Esophagus muscularis mucosa (tissue), 4 donors: ENCODE measurements at regions not wholly inside any gene's neighbourhood (a gene's known extent, or its start where the extent isn't known, plus 50 kb on each side); places are given as distances from the start of the nearest gene placed in this dataset.

Source experiments
- DNase-seq: peaks from one replicate; pipeline ENCODE4 v3.0.0-alpha.2; 2017; ENCODE audit errors: extremely low spot score
- H3K27ac ChIP-seq, 4 donors: fragments of 200-600 bp; sonication (generic); replicated peaks in 1 of 4; 1 replicate in 3 of 4; 2 replicates in 1 of 4; pipeline ENCODE4 v1.5.1; 2016 to 2019; ENCODE audit warnings: mild to moderate bottlenecking in 1 of 4
- H3K27me3 ChIP-seq, 4 donors: fragments of 200-600 bp; sonication (generic); one replicate each; pipeline versions ENCODE4 v1.5.1 to v1.6.0; 2016 to 2019
- H3K36me3 ChIP-seq, 4 donors: fragments of 200-600 bp; sonication (generic); one replicate each; pipeline ENCODE4 v1.5.1; 2016 to 2019
- H3K4me1 ChIP-seq, 4 donors: fragments of 200-600 bp; sonication (generic); one replicate each; pipeline ENCODE4 v1.5.1; 2016 to 2019
- H3K4me3 ChIP-seq, 4 donors: fragments of 200-600 bp; sonication (generic); 1 replicate in 2 of 4; 2 replicates in 2 of 4; pipeline ENCODE4 v1.5.1; 2016 to 2019; ENCODE audit warnings: mild to moderate bottlenecking in 4 of 4, moderate library complexity in 1 of 4
- H3K9me3 ChIP-seq, 4 donors: fragments of 200-600 bp; sonication (generic); 1 replicate in 3 of 4; 2 replicates in 1 of 4; pipeline ENCODE4 v1.5.1; 2016 to 2019
- CTCF ChIP-seq, 3 experiments: fragments of 200-600 bp in 2 of 3; fragments of 450-650 bp in 1 of 3; sonication (generic) in 2 of 3; IDR thresholded peaks; one replicate each; pipeline ENCODE4 v1.5.1; 2017 to 2019; ENCODE audit warnings: antibody characterized with exemption in 3 of 3, mild to moderate bottlenecking in 2 of 3, moderate library complexity in 1 of 3
- EP300 ChIP-seq: sonication (generic); formaldehyde crosslinking; IDR thresholded peaks from one replicate; pipeline ENCODE4 v1.6.1; 2017; ENCODE audit warnings: antibody characterized with exemption
- POLR2A ChIP-seq: fragments of 450-650 bp; IDR thresholded peaks from one replicate; pipeline ENCODE4 v1.6.1; 2017; ENCODE audit warnings: antibody characterized with exemption, moderate library complexity, mild to moderate bottlenecking, low read depth
- POLR2AphosphoS5 ChIP-seq, 2 donors: sonication (generic); formaldehyde crosslinking; IDR thresholded peaks; one replicate each; pipeline ENCODE4 v1.6.1; 2017; ENCODE audit warnings: antibody characterized with exemption in 2 of 2
- WGBS: methylation state at CpG from one replicate; pipeline ENCODE4 v1.1.5; 2018; 5-methylcytosine and 5-hydroxymethylcytosine counted together
- intact Hi-C: fragments of 100-400 bp; cut with DNase I; formaldehyde crosslinking; loops from one replicate; pipeline ENCODE4 v1.15.1; 2023

- no peak overlapping the region for H3K4me3 ChIP-seq
- H3K27ac ChIP-seq = no peak overlapping the region
- intact Hi-C loops = no loop called here
- no peaks in the 10 kb centered on the region for H3K9me3 ChIP-seq
- TF ChIP-seq POLR2AphosphoS5 (IDR thresholded peaks at IDR 0.05) (no peak), POLR2A (no peak), CTCF (IDR thresholded peaks at IDR 0.05) (no peak), EP300 (no peak)
- DNase-seq = no peak
- WGBS = 93% methylated on average over 3 of the region's 3 CpGs
- H3K36me3 ChIP-seq = no peaks in the 10 kb centered on the region
- H3K4me1 ChIP-seq = no peaks in the 10 kb centered on the region
- H3K27me3 ChIP-seq = no peaks in the 10 kb centered on the region
Measured at GRCh38 chr5:58204966-58205365, 254.9 kb downstream of the PLK2 start.

- TF ChIP-seq POLR2AphosphoS5 (IDR thresholded peaks at IDR 0.05) (no peak), EP300 (no peak), CTCF (IDR thresholded peaks at IDR 0.05) (no peak), POLR2A (no peak)
- H3K4me3 ChIP-seq = no peak overlapping the region
- intact Hi-C loops = no loop called here
- no peaks in the 10 kb centered on the region for H3K9me3 ChIP-seq
- 70% methylated on average over 2 of the region's 2 CpGs for WGBS
- H3K36me3 ChIP-seq = no peaks in the 10 kb centered on the region
- H3K27ac ChIP-seq = no peak overlapping the region
- H3K4me1 ChIP-seq = no peaks in the 10 kb centered on the region
- no peak for DNase-seq
- no peaks in the 10 kb centered on the region for H3K27me3 ChIP-seq
Measured at GRCh38 chr5:58202941-58203444, 256.9 kb downstream of the PLK2 start.

GRCh38 chr5:58201922-58202648 lies 257.8 kb downstream of the PLK2 start:
- WGBS = 81% methylated on average over 6 of the region's 6 CpGs
- no peaks in the 10 kb centered on the region for H3K9me3 ChIP-seq
- H3K27me3 ChIP-seq = no peaks in the 10 kb centered on the region
- H3K4me3 ChIP-seq = no peak overlapping the region
- no peaks in the 10 kb centered on the region for H3K36me3 ChIP-seq
- TF ChIP-seq EP300 = no peak
- TF ChIP-seq CTCF (IDR thresholded peaks at IDR 0.05) = no peak
- no peaks in the 10 kb centered on the region for H3K4me1 ChIP-seq
- DNase-seq = no peak
- intact Hi-C loops = no loop called here
- no peak overlapping the region for H3K27ac ChIP-seq

- Histone ChIP-seq H3K27ac (no peak overlapping the region), H3K27me3 (no peaks in the 10 kb centered on the region), H3K36me3 (no peaks in the 10 kb centered on the region), H3K4me1 (no peaks in the 10 kb centered on the region), H3K9me3 (no peaks in the 10 kb centered on the region), H3K4me3 (no peak overlapping the region)
- TF ChIP-seq POLR2AphosphoS5 (IDR thresholded peaks at IDR 0.05) (no peak), EP300 (no peak), CTCF (IDR thresholded peaks at IDR 0.05) (no peak)
- intact Hi-C loops = no loop called here
- no peak for DNase-seq
- 94% methylated on average over 1 of the region's 1 CpG for WGBS
Measured at GRCh38 chr5:58200451-58200850, 259.4 kb downstream of the PLK2 start.

- Histone ChIP-seq H3K36me3 (no peaks in the 10 kb centered on the region), H3K9me3 (no peaks in the 10 kb centered on the region), H3K27ac (no peak overlapping the region), H3K4me1 (no peaks in the 10 kb centered on the region), H3K27me3 (no peaks in the 10 kb centered on the region), H3K4me3 (no peak overlapping the region)
- no peak for DNase-seq
- intact Hi-C loops = no loop called here
- 85% methylated on average over 2 of the region's 2 CpGs for WGBS
- TF ChIP-seq POLR2AphosphoS5 (IDR thresholded peaks at IDR 0.05) = no peak
- TF ChIP-seq CTCF (IDR thresholded peaks at IDR 0.05) = no peak
- TF ChIP-seq EP300 = no peak
- no peak for TF ChIP-seq POLR2A
Measured at GRCh38 chr5:58199087-58199486, 260.8 kb downstream of the PLK2 start.
